Stimulated activated CD4-positive, alpha-beta T cell treated with anti-CD3 and anti-CD28 coated beads, Interleukin-4, amount 100 ng/mL, for 4 hours (primary cell): ENCODE measurements at regions not wholly inside any gene's neighbourhood (a gene's known extent, or its start where the extent isn't known, plus 50 kb on each side); places are given as distances from the start of the nearest gene placed in this dataset.
A peak's percentile ranks its signal among the peaks of the same experiment; 100 is the strongest.

Experiments used
- DNase-seq, 2 experiments: peaks; one replicate each; pipeline ENCODE4 v3.0.0-alpha.2; 2020

DNA sequence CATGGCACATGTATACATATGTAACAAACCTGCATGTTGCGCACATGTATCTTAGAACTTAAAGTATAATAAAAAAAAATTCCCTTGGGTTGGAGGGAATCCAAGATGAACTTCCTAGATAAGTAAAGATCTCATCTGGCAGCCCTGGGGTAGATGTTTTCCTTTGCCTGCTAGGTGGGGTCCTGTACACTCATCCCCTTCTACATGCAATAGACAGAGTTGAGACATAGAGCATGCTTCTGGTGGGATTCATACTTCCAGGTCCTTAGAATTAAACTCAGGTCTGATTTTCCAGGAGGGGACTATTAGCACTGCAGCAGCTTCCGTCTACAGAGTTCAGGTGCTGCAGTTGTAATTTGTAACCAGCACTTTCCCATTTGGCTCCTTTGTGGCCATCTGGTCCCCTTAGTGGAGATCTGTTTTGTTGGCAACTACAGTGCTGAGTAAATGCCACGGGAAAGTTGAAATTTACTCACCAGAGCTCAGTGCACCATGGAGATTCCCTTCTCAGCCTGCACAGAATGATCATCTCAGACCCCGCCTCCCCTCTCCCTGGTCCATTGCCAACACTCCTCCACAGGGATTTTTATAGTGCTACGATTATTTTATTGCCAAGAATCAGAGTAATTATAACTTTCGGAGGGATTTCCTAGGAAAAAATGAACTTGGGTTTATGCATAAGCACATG, 220.1 kb upstream of the E2F8 start:
- DNase-seq = no peak

DNA sequence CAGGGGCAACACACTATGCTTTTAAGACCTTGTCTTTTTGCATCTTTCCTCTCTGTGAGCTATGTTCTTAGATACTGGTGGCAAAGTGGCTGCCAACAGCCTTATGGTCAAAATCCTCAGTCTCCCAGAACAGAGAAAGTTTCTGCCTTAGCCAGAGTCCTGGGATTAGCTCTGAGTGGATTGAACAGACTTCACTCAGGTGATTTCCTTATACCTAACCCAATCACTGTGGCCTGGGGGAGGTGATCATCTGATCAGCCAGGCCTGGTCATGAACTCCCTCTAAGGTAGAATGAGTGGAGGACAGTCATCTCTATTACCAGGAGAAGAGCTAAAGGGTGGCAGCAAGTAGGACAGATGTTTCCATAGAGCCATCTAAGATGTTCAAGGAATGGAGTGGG, 218.5 kb upstream of the E2F8 start:
- DNase-seq = no peak

DNA sequence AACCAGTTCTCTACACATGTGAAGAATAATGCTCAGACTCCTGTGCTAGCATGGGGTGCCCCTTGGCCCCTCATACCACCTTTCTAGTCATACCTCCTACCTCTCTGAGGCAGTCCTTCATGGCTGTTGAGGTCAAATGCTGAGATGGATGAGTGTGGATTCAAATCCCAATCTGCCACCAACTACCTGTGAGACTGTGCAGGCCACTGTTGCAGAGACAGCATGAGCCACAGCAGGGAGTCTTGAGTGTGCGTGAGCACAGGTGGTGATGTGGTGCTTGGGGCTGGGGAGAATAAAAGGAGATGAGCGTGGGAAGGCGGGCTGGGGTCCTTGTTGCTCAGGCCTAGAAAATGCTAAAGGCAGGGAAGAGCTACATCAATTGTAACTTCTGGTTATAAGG, 218.0 kb upstream of the E2F8 start:
- no peak for DNase-seq

DNA sequence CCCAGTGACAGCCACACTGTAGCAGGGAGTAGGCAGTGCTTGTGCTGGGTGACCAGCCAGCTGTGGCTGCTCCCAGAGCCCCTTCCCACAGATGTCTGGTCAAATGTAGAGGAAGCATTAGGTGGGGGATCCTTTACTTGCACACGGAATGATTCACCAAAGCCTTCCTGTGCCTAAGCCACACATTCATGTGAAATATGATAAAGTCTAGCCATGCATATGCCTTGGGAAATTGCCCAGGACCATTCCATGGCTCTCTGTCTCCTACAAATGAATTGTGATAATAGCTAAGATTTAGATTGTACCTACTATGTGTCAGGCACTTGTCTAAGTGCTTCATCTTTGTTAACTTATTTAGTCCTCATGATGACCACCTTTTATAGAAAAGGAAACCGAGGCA, 217.5 kb upstream of the E2F8 start:
- no peak for DNase-seq

DNA sequence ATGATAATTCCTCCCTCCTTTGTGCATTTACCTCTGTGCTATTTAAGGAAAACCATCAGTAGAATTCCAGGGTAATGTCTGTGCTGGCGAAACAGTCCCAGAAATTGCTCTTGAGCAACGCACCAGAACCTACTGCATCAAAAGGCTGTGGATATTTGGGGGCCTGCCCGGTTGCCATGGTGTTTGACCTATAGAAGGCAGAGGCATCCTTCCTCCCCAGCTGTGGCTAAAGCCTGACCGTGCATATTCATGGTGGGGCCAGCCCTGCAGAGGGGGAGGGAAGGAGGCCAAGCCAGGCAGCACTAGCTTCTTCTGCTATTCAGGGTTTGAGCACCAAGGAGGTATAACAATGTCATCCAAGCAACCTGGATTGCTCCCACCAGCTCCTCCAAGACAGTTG, 215.0 kb upstream of the E2F8 start:
- DNase-seq = no peak

DNA sequence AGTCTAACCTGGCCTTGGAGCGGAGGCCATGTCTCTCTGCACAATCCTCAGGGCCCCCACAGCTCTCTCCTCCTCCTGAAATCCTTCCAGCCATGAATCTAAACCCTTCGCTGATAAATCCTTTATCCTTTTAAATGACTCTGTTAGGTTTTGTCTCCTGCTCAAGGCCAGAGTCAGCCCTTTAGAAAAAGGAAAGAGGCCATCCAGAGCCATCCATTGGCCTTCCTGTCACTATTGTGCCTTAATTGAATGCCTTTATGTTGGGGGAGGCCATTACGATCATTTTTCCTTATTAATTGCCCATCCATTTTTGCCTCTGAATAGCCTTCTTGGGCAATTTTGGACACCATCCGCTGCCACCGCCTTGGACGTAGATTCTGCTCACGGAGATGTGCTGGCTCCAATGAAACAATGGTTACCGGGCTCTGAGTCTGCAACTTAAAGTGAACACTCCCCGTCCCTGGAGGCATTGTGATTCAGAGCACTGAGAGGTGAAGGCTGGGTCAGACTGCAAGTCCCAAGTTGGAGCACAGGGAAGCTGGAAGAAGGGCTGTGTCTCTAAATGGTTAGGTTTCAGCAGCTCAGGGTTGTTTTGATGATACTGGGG, 213.0 kb upstream of the E2F8 start:
- DNase-seq = no peak

DNA sequence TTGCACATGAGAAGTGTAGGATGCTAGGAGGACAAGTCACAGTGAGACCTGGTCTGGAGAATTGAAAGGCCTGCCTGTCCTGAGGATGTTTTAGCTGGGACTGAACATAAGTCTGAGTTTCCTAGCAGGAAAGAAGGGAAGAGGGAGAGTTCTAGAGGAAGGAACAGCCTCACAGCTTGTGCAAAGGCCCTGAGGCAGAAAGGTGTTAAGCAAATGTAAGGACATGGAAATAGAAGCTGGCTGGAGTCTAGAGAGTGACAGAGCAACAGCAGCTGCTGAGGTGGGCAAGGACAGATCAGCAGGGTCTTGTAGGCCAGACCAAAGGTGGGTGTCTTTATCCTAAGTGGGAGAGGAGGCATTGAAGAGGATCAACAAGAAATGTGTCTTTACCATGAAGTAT, 210.9 kb upstream of the E2F8 start:
- DNase-seq = no peak

DNA sequence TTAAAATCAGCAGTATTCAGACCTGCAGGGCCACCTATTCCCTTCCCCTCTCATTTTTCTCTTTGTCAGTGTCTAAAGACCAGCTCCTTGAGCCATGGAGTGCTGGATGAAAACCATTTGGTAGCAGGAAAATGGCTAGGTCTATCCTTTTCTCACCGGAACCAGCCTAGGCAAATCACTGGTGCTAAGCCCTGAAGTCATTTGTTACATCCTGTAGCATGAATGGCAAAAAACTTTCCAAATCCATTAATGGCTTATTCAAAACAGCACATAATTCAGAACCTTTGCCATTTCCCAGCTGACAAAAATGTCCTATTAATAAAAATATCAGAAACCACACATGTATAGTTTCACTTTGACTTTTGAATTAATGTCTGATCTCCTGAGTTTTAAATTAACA, 209.5 kb upstream of the E2F8 start:
- no peak for DNase-seq

DNA sequence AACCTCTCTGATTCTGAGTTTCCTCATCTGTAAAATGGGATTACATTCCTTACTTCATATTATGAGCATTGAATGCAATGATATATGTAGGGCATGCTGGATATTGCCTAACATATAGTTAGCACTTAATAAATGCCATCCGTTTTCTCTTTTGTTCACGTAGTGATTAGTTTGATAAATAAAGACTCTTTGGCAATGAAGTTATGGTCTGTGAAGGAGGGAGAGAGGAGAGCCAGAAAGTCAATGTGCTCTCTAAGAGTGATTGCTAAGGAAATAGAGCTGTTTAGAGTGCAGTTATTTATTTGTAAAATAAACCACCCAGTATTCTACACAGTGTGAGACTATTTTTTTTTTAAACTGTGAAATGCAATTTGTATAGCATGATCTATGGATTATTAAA, 207.9 kb upstream of the E2F8 start:
- DNase-seq = no peak

DNA sequence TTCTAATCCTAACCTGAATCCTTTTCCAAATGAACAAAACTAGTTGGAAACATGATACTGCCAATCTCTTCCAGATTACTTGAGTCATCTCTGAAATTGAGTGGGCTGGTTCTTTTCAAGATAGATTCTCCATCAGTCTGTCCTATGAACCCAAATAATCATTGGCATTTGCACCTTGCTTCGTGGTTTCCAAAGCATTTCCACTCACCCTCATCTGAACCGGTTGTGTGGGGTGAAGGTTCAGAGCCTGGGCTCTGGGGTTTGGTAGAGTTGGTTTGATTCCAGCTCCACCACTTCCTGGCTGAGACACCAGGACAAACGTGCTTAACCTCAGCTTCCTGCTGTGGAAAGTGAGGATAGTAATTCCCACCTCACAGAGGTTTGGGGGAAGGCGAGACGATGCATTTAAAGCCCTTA, 206.4 kb upstream of the E2F8 start:
- DNase-seq = no peak

DNA sequence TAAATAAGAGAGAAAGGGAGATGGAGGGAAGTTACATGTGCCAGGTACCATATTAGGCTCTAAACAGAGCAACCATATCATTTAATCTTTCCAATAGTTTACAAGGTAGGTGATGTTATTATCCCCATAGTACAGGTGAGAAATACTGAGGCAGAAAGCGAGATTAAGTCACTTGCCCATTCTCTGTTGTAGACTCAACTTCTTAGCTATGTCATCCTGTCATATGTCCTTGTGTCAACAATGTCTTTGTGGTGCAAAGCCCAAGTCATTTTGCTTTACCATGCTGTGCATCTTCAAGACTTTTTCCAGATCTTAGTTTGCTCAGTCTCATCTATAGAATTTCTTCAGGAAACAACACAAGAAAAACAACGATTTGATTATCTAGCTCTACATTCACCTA, 205.0 kb upstream of the E2F8 start:
- DNase-seq = no peak

DNA sequence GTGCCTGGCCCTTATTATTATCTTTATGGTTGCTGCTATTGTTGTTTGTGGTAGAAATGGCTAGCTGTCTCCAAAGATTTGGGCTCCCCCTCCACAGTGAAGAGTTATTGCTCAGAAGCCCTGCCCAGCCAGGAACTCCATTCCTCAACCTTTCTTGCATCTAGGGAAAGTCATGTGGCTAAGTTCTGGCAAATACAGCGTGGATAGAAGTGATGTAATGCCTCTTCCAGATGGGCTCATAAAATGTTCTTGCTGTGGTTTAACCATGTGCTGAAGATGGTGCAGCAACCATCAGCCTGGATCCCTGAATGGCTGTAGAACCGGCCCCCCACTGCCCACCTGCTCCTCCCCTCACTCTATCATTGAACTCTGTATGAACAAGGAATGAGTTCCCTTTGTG, 203.5 kb upstream of the E2F8 start:
- DNase-seq = no peak

DNA sequence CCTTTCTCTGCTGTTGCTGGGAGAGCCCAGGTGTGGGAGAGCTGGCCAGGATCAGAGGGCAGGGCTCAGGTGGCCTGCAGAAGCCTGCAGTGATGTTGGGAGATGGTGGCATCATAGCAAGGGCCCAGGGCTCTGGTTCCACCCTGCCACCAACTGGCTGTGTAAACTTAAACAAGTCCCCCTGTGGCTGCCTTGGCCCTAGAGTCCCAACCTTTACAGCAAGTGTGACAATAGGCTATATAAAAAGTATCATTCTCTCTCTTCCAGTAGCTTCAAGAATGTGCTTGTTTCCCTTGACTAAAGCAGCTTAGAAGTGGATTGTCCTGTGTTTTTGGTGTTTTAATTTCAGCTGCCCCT, 201.8 kb upstream of the E2F8 start:
- DNase-seq = no peak

DNA sequence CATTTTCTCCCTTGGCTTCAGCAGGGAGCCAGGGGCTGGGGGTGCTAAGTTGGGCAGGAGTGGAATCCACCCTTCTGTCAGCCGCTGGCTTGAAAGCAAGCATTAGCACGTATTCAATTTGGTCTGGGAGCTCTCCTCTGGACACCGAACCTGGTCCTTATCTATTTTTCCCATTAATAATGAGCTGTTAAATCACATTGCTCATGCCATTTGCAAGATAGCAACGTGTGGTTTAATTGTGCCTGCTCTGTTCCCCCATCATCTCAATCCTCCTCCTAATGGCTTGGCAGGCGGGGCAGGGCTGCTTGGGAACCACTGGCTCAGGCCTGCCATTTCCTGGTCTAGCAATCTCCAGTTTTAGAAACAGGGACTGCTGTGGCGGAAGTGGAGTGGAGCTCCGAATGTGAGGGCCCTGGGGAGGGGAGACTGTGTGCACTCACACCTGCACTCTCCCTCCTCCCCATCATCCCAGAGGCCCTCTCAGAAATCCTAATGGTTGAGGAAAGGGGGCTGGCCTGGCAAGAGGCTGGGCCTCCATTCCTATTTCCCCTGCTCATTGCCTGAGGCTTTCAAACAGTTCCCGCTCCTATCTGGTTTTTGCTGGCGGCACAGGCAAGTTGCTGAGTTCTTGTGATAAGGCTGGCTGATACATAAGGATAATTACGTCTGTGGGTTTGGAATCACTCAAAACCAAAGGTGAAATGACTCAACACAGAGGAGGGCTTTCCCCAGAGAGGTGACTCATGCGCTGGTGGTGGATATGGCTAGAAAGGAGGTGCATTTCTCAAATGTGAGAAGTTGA, 201.2 kb upstream of the E2F8 start:
- peak; percentile 3 for DNase-seq

DNA sequence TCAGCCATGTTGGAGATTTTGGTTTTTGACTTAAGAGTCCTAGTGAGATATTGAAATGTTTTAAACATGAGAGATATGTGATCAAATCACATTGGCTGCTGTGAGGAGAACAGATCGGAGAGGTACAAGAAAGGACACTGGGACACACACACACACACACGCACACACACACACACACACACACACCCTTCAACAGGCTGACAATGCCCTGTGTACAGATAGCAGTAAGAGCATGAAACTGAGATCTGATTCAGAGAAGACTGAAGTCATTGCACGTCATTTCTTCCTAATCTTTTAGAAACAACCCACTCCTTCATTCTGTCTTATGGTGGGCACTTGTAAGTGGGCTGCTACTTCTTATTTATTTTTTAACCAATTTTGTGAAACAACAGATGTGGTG, 200.5 kb upstream of the E2F8 start:
- DNase-seq = no peak

DNA sequence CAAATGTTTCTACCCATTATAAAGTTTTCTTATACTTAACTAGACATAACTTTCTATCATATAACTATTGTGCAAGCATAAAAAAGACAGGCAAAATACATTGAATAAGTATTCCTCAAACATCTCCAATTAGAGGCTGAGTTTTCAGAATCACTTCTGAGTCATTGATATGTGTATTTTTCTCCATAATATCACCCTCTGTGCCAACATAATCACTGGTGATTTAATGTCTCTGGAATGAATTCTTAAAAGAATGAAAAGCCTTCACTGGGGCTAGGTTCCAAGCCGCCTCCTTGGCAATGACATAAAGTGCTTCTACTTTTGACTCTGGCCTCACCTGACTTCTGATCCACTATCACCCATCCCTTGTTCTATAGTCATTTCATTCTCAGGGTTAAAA, 197.0 kb upstream of the E2F8 start:
- no peak for DNase-seq

DNA sequence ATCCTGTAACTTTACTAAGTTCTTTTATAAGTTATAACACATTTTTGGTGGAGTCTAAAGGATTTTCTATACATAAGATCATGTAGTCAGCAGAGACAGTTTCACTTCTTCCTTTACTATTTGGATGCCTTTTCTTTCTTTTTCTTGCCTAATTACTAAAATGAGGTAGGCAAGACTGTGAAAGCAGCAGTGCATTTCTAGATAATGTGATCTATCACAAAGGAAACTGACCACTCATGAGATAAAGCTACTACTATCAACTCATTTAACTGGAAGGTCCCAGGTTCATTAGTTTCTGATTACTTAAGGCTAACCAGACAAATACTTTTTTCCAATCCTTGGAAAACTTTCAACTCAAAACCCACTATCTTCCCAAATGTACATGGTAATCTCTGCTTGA, 196.2 kb upstream of the E2F8 start:
- DNase-seq = no peak

DNA sequence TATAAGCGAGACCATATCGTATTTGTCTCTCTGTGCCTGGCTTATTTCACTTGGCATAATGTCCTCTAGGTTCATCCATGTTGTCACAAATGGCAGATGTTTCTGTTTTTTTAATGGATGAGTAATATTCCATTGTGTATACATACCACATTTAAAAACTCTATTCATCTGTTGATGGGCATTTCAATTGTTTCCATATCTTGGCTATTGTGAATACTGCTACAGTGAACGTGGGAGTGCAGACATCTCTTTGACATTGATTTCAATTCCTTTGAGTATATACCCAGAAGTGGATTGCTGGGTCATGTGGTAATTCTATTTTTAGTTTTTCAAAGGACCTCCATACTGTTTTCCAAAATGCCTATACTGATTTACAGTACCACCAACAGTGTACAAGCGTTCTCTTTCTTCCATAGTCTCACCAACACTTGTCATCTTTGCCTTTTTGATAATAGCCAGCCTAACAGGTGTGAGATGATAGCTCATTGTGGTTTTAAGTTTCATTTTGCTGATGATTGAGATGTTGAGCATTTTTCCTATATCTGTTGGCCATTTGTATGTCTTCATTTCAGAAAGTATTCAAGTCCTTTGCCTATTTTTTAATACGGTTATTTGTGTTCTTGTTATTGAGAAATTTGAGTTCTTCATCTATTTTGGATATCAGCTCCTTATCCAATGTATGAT, 194.7 kb upstream of the E2F8 start:
- no peak for DNase-seq

DNA sequence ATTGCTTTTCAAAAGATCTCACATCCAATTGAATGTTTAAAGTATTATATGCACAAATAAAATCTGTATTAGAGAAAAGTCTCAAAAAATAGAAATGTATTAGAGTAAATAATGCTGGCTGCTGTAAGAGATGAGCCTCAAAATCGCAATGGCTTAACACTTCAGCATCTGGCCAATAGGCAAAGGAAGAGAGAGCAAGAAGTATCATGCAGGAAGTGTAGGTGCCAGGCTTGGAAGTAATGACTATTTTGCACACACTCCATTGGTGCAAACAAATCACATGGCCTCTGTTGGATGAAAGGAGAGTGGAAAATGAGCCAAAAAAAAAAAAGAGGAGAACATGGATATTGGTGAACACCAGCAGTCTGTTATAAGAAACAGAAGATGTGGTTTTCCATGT, 193.0 kb upstream of the E2F8 start:
- DNase-seq = no peak

DNA sequence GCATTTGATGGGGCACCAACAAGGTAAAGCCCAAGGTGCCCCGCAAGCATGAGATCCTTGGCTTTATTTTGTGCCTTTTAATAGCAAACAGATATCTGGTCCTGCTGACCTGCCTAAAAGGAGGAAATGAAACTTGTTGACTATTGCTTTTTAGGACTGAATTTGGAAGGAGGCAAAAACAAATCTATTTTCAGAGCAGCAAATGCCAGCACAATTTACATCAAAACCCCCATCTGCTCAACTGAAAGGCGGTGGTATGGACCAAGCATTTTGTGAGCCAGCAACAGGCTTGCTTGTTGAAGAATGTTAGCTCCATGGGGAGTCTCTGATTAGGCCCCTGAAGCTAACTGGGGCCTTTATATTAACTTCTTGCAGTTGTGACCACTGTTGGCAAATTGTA, 192.6 kb upstream of the E2F8 start:
- DNase-seq = no peak

DNA sequence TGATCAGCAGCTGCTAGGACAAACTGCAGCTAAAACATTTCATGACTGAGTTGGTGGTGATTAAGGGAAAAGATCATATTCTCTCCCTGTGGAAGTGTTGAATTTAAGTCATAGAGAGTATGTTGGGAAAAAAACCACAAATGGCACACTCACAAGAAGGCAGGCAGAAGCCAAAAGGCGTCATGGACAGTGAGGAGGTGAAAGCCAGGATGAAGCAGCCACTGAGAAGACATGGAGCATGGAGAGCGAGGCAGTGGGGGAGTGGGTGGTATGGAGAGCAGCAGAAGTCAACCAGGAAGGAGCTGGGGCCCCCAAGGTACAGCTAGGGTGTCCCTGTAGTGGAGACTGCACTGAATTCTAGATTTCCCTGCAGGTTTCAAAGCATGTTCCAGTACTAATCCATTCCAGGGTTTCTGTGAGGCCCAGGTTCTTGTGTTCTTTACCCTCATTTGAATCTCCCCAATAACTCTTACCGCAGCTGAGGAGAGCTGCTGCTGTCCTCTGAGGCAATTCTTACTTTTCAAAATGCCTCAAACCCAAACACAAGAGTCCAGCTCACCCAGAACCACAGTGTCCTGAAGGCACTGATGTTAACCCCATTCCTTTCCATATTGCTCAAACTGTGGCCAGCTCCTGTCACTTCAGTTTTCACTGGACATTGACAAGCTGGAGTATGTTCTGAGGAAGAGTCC, 191.8 kb upstream of the E2F8 start:
- DNase-seq = no peak

DNA sequence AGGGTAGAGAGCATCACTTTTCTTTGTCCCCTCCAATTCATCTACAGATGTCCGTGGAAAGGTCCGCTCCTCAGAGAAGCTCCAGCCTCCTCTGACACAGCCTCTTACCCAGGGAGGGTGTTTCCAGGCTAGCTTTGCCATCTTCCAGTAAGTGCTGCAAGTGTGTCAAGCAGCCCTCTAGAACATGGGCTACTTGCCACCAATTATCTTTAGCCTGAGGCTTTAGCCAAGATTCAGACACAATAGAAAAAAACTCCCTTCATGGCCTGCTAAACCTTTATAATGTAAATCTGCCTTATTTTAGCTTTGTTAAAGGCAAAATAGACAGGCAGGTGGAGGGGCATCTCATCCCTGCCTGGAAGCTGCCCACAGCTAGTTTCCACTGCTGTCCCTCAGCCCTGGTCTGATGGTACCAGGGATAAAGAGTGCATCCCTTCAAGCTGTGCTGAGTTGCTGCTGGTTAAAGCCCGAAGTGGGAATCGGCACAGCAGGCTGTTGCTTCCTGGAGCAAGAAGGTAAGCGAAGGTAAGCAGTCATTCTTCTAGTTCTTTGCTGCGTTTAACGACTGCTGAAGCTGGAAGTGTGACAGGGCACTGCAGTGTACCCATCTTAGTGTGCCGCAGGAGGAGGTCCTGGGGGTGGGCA, 190.1 kb upstream of the E2F8 start:
- DNase-seq = no peak

DNA sequence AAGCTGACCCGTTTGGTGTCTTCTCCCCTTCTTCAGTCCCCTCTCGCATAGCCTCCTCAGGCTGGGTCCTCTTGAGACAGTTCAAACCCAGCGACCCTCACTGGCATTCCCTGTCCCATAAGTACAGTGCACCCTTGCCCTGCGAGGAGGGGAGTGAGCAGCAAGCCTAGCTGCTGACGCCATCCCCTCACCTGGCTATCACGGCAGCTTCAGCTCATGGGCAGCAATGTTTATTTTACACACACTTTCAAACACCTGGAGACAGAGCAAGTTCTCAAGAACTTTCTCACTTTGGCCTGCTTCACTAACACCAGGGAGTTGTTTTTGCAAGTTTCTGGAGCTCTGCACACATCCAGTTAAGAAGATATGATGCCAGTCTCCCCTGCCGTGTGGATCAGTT, 189.6 kb upstream of the E2F8 start:
- DNase-seq = no peak
